Body of pancreas (tissue), 4 donors: ENCODE measurements at regions not wholly inside any gene's neighbourhood (a gene's known extent, or its start where the extent isn't known, plus 50 kb on each side); places are given as distances from the start of the nearest gene placed in this dataset.

Source experiments
- ATAC-seq: fragments of 150-250 bp; one replicate; pipeline ENCODE4 v1.9.1; 2016
- DNase-seq, 4 donors: peaks; one replicate each; pipeline ENCODE4 v3.0.0-alpha.2; 2019
- H3K27ac ChIP-seq, 4 donors: fragments of 200-600 bp; sonication (generic); 1 replicate in 3 of 4; 2 replicates in 1 of 4; pipeline versions ENCODE4 v1.5.1 to v1.6.1; 2016 to 2019; ENCODE audit warnings: mild to moderate bottlenecking in 1 of 4, mixed read lengths in 1 of 4, moderate library complexity in 1 of 4
- H3K27me3 ChIP-seq, 2 donors: fragments of 200-600 bp; sonication (generic); one replicate each; pipeline ENCODE4 v1.6.0; 2016; ENCODE audit warnings: mild to moderate bottlenecking in 1 of 2
- H3K36me3 ChIP-seq, 2 donors: fragments of 200-600 bp; sonication (generic); replicated peaks in 1 of 2; 2 replicates each; pipeline ENCODE4 v1.5.1; 2016; ENCODE audit warnings: low read depth in 2 of 2; ENCODE audit not compliant: insufficient read depth in 1 of 2
- H3K4me1 ChIP-seq: fragments of 200-600 bp; sonication (generic); one replicate; pipeline ENCODE4 v1.6.0; 2016
- H3K4me3 ChIP-seq, 2 donors: fragments of 200-600 bp; sonication (generic); 1 replicate in 1 of 2; 2 replicates in 1 of 2; pipeline ENCODE4 v1.5.1; 2016 to 2019
- H3K9me3 ChIP-seq, 3 donors: fragments of 200-600 bp; sonication (generic); 1 replicate in 2 of 3; 2 replicates in 1 of 3; pipeline ENCODE4 v1.5.1; 2016
- CTCF ChIP-seq, 7 experiments: fragments of 450-650 bp in 4 of 7; fragments of 200-600 bp in 3 of 7; sonication (generic) in 3 of 7; IDR thresholded peaks; one replicate each; pipeline ENCODE4 v1.5.1; 2016 to 2019; ENCODE audit warnings: antibody characterized with exemption in 7 of 7
- POLR2A ChIP-seq, 3 donors: fragments of 450-650 bp; IDR thresholded peaks; one replicate each; pipeline ENCODE4 v1.6.1; 2016; ENCODE audit warnings: antibody characterized with exemption in 3 of 3, mild to moderate bottlenecking in 2 of 3
- whole genome bisulfite sequencing, 2 donors: methylation state at CpG; one replicate each; pipeline ENCODE4 v1.1.5; 2017; 5-methylcytosine and 5-hydroxymethylcytosine counted together
- intact Hi-C: fragments of 100-400 bp; cut with DNase I; formaldehyde crosslinking; loops from one replicate; pipeline ENCODE4 v1.15.1; 2023

GRCh38 chrX:20461002-20461401, 194.3 kb upstream of the RPS6KA3 start:
- intact Hi-C loops = no loop called here
- H3K27me3 ChIP-seq = no peaks in the 10 kb centered on the region
- TF ChIP-seq CTCF (IDR thresholded peaks at IDR 0.05) = no peak
- no peak for TF ChIP-seq POLR2A (IDR thresholded peaks at IDR 0.05)

GRCh38 chrX:20459410-20460350, 193.0 kb upstream of the RPS6KA3 start:
- no peak for TF ChIP-seq CTCF (IDR thresholded peaks at IDR 0.05)
- TF ChIP-seq POLR2A (IDR thresholded peaks at IDR 0.05) = no peak
- intact Hi-C loops = no loop called here
- DNase-seq (no peak), ATAC-seq (no peak)
- no peak overlapping the region for H3K4me3 ChIP-seq
- no peaks in the 10 kb centered on the region for H3K36me3 ChIP-seq
- no peaks in the 10 kb centered on the region for H3K4me1 ChIP-seq
- no peak overlapping the region for H3K27ac ChIP-seq
- H3K27me3 ChIP-seq = no peaks in the 10 kb centered on the region
- WGBS, 2 donors = 61 to 70% methylated on average over 6 of the region's 6 CpGs
- H3K9me3 ChIP-seq = no peaks in the 10 kb centered on the region

More at GRCh38 chrX:20461002-20461401, 194.3 kb upstream of the RPS6KA3 start:
- no peaks in the 10 kb centered on the region for H3K36me3 ChIP-seq
- ATAC-seq (no peak), DNase-seq (no peak)
- 14 to 25% methylated on average over 1 of the region's 1 CpG for whole genome bisulfite sequencing, 2 donors
- no peak overlapping the region for H3K27ac ChIP-seq
- no peak overlapping the region for H3K4me3 ChIP-seq
- no peaks in the 10 kb centered on the region for H3K9me3 ChIP-seq
- no peaks in the 10 kb centered on the region for H3K4me1 ChIP-seq

- ATAC-seq (no peak), DNase-seq (no peak)
- no peak overlapping the region for H3K4me3 ChIP-seq
- H3K27ac ChIP-seq = no peak overlapping the region
- no peak for TF ChIP-seq POLR2A (IDR thresholded peaks at IDR 0.05)
- no peak for TF ChIP-seq CTCF (IDR thresholded peaks at IDR 0.05)
- H3K36me3 ChIP-seq = no peaks in the 10 kb centered on the region
- 86 to 100% methylated on average over 1 of the region's 1 CpG for WGBS, 2 donors
- no peaks in the 10 kb centered on the region for H3K9me3 ChIP-seq
- H3K4me1 ChIP-seq = no peaks in the 10 kb centered on the region
- intact Hi-C loops = no loop called here
- no peaks in the 10 kb centered on the region for H3K27me3 ChIP-seq
Observed at GRCh38 chrX:20456971-20457370, 190.3 kb upstream of the RPS6KA3 start.

GRCh38 chrX:20455001-20455400, 188.3 kb upstream of the RPS6KA3 start:
- Histone ChIP-seq H3K27ac (no peak overlapping the region), H3K4me3 (no peak overlapping the region), H3K9me3 (no peaks in the 10 kb centered on the region), H3K4me1 (no peaks in the 10 kb centered on the region), H3K27me3 (no peaks in the 10 kb centered on the region), H3K36me3 (no peaks in the 10 kb centered on the region)
- DNase-seq = no peak
- TF ChIP-seq POLR2A (IDR thresholded peaks at IDR 0.05) = no peak
- TF ChIP-seq CTCF (IDR thresholded peaks at IDR 0.05) = no peak
- no peak for ATAC-seq
- 63 to 68% methylated on average over 3 of the region's 3 CpGs for WGBS, 2 donors
- intact Hi-C loops = no loop called here

- no peak overlapping the region for H3K27ac ChIP-seq
- no peaks in the 10 kb centered on the region for H3K36me3 ChIP-seq
- no peak overlapping the region for H3K4me3 ChIP-seq
- TF ChIP-seq CTCF (IDR thresholded peaks at IDR 0.05) (no peak), POLR2A (IDR thresholded peaks at IDR 0.05) (no peak)
- H3K4me1 ChIP-seq = no peaks in the 10 kb centered on the region
- H3K9me3 ChIP-seq = no peaks in the 10 kb centered on the region
- H3K27me3 ChIP-seq = no peaks in the 10 kb centered on the region
- WGBS, 2 donors = 53 to 72% methylated on average over 3 of the region's 3 CpGs
- DNase-seq (no peak), ATAC-seq (no peak)
- intact Hi-C loops = no loop called here
Observed at GRCh38 chrX:20454117-20454516, 187.4 kb upstream of the RPS6KA3 start.
